K562 (cell line): ENCODE measurements at regions not wholly inside any gene's neighbourhood (a gene's known extent, or its start where the extent isn't known, plus 50 kb on each side); places are given as distances from the start of the nearest gene placed in this dataset.

Source experiments
- ATAC-seq: fragments of 200-7000 bp; cut with Tn5 transposase; 3 replicates; pipeline ENCODE4 v1.9.1; 2020; ENCODE audit warnings: moderate library complexity
- BruUV-seq: library from RNA; stranded (reverse); fragments of 400-500 nt; replicated peaks from 2 replicates; lab custom pipeline; 2021; lab: Mats Ljungman, UMichigan
- CTCF ChIA-PET: fragments of 300-600 bp; formaldehyde crosslinking; extraction: SDS; loops from one replicate; lab custom pipeline; 2021; ENCODE audit warnings: low intra/inter-chr PET ratio; lab: Yijun Ruan, JAX
- POLR2A ChIA-PET: fragments of 300-600, 350-650 bp; sonication (Branson Sonifier 250); formaldehyde crosslinking; extraction: SDS; loops from one replicate; lab custom pipeline; 2021; ENCODE audit warnings: antibody characterized with exemption, inconsistent platforms; lab: Yijun Ruan, JAX
- DNase-seq, 4 experiments: peaks; one replicate each; pipeline versions ENCODE4 v3.0.0 to v3.0.0-alpha.2; 2011 to 2018; ENCODE audit warnings: low spot score in 3 of 4, mixed read lengths in 3 of 4; ENCODE audit errors: extremely low read depth in 1 of 4
- FAIRE-seq: peaks from 2 replicates; lab custom pipeline; 2011; peaks lifted over from hg19 to GRCh38; lab: Jason Lieb, UNC
- H2AFZ ChIP-seq: 2 replicates; pipeline ENCODE4 v1.6.0; 2011; ENCODE audit warnings: low read depth, low read length, control low read depth, inconsistent platforms
- H3K27ac ChIP-seq: fragments of 200-600 bp; 3 replicates; pipeline ENCODE4 v1.8.0; 2011; ENCODE audit warnings: low read depth, mild to moderate bottlenecking, control low read depth, inconsistent platforms, low read length, moderate library complexity, mixed read lengths; ENCODE audit errors: extremely low read depth
- H3K27me3 ChIP-seq, 2 experiments: fragments of 300-600 bp in 1 of 2; 2 replicates in 1 of 2; 3 replicates in 1 of 2; pipeline versions ENCODE4 v1.6.0 to v1.8.0; 2011; ENCODE audit warnings: inconsistent platforms in 2 of 2, low read length in 2 of 2, mild to moderate bottlenecking in 1 of 2, mixed read lengths in 1 of 2, moderate library complexity in 1 of 2; ENCODE audit not compliant: control insufficient read depth in 2 of 2, insufficient read depth in 2 of 2
- H3K36me3 ChIP-seq: fragments of 300-600 bp; 3 replicates; pipeline ENCODE4 v1.8.0; 2011; ENCODE audit warnings: mild to moderate bottlenecking, low read length, inconsistent platforms; ENCODE audit not compliant: control insufficient read depth, insufficient read depth
- H3K4me1 ChIP-seq, 2 experiments: fragments of 200-600 bp in 1 of 2; replicated peaks in 1 of 2; 2 replicates in 1 of 2; 3 replicates in 1 of 2; pipeline versions ENCODE4 v1.5.1 to v1.8.0; 2011; ENCODE audit warnings: inconsistent platforms in 2 of 2, low read length in 2 of 2, mild to moderate bottlenecking in 1 of 2, mixed read lengths in 1 of 2, moderate library complexity in 1 of 2; ENCODE audit not compliant: control insufficient read depth in 2 of 2, insufficient read depth in 2 of 2
- H3K4me2 ChIP-seq: 2 replicates; pipeline ENCODE4 v1.6.1; 2011; ENCODE audit warnings: low read length, control low read depth, inconsistent platforms, mixed read lengths; ENCODE audit not compliant: insufficient read depth
- H3K4me3 ChIP-seq: fragments of 200-600 bp; sonication (generic), shearing (Covaris generic); 2 replicates; pipeline ENCODE4 v1.5.1; 2016; ENCODE audit warnings: control low read depth, inconsistent platforms
- H3K79me2 ChIP-seq: fragments of 200-600 bp; 3 replicates; pipeline ENCODE4 v1.8.0; 2011; ENCODE audit warnings: low read length, inconsistent platforms; ENCODE audit not compliant: control insufficient read depth, insufficient read depth
- H3K9ac ChIP-seq, 2 experiments: 2 replicates each; pipeline versions ENCODE4 v1.6.0 to v1.6.1; 2011; ENCODE audit warnings: low read depth in 2 of 2, low read length in 2 of 2, control low read depth in 1 of 2, inconsistent platforms in 1 of 2, mild to moderate bottlenecking in 1 of 2, mixed read lengths in 1 of 2; ENCODE audit not compliant: insufficient read depth in 1 of 2
- H3K9me1 ChIP-seq: one replicate; pipeline ENCODE4 v1.6.0; 2011; ENCODE audit warnings: inconsistent platforms, mild to moderate bottlenecking, low read length, moderate library complexity; ENCODE audit not compliant: control insufficient read depth, insufficient read depth
- H3K9me3 ChIP-seq: replicated peaks from 2 replicates; pipeline ENCODE4 v1.5.1; 2011; ENCODE audit warnings: low read depth, low read length, inconsistent platforms; ENCODE audit not compliant: control insufficient read depth, insufficient read depth
- H4K20me1 ChIP-seq: replicated peaks from 2 replicates; pipeline ENCODE4 v1.6.1; 2011; ENCODE audit warnings: low read length, inconsistent platforms, mixed read lengths; ENCODE audit not compliant: control insufficient read depth, insufficient read depth
- ZFP30 ChIP-seq: fragments of 250-450 bp; sonication (Bioruptor Pico); IDR thresholded peaks from 2 replicates; pipeline ENCODE4 v1.8.0; 2022; ENCODE audit warnings: moderate library complexity, mild to moderate bottlenecking, inconsistent platforms, borderline replicate concordance
- ZNF407 ChIP-seq: fragments of 450-650 bp; IDR thresholded peaks from 2 replicates; pipeline ENCODE4 v1.6.1; 2016; ENCODE audit warnings: low read depth
- WGBS: fragments of 100-300 bp; shearing (Covaris generic); methylation state at CpG from one replicate; pipeline ENCODE4 v1.1.6; 2016; ENCODE audit warnings: low coverage, mixed read lengths; ENCODE audit not compliant: insufficient coverage; ENCODE audit errors: missing lambda C conversion rate; 5-methylcytosine and 5-hydroxymethylcytosine counted together
- in situ Hi-C: fragments of 300-500 bp; cut with MboI; formaldehyde crosslinking; loops from 4 replicates; pipeline ENCODE4 v1.15.0; 2018; ENCODE audit warnings: inconsistent platforms, mixed read lengths
- intact Hi-C: fragments of 100-400 bp; cut with micrococcal nuclease; formaldehyde crosslinking; loops from 2 replicates; pipeline ENCODE4 v1.14.2; 2022

GRCh38 chr3:104974316-104974715 lies 392.4 kb upstream of the ALCAM start:
- Histone ChIP-seq H3K4me2 (no peak overlapping the region), H4K20me1 (no peaks in the 10 kb centered on the region), H2AFZ (no peak overlapping the region), H3K36me3 (no peaks in the 10 kb centered on the region), H3K4me3 (no peak overlapping the region), H3K9me1 (no peaks in the 10 kb centered on the region), H3K9me3 (no peaks in the 10 kb centered on the region), H3K4me1 (no peaks in the 10 kb centered on the region), H3K9ac (no peak overlapping the region), H3K79me2 (no peaks in the 10 kb centered on the region), H3K27me3 (no peaks in the 10 kb centered on the region), H3K27ac (no peak overlapping the region)
- POLR2A ChIA-PET: no interaction called here
- FAIRE-seq: no peak
- DNase-seq: no peak
- no TSS peak for BruUV-seq
- no peak for ATAC-seq
- in situ Hi-C loops: no loop called here
- TF ChIP-seq ZNF407 (no peak), ZFP30 (CRISPR knock-in tag) (no peak)
- intact Hi-C loops: no loop called here
- CTCF ChIA-PET: no interaction called here
- WGBS: 0% methylated on average over 5 of the region's 5 CpGs
